ENCODE measurements at regions not wholly inside any gene's neighbourhood (a gene's known extent, or its start where the extent isn't known, plus 50 kb on each side); places are given as distances from the start of the nearest gene placed in this dataset.
"Not testable (repeated sequence)": the region's sequence is repeated elsewhere in the genome, so short reads cannot be mapped to it uniquely, and the experiment has no call there.

DNA sequence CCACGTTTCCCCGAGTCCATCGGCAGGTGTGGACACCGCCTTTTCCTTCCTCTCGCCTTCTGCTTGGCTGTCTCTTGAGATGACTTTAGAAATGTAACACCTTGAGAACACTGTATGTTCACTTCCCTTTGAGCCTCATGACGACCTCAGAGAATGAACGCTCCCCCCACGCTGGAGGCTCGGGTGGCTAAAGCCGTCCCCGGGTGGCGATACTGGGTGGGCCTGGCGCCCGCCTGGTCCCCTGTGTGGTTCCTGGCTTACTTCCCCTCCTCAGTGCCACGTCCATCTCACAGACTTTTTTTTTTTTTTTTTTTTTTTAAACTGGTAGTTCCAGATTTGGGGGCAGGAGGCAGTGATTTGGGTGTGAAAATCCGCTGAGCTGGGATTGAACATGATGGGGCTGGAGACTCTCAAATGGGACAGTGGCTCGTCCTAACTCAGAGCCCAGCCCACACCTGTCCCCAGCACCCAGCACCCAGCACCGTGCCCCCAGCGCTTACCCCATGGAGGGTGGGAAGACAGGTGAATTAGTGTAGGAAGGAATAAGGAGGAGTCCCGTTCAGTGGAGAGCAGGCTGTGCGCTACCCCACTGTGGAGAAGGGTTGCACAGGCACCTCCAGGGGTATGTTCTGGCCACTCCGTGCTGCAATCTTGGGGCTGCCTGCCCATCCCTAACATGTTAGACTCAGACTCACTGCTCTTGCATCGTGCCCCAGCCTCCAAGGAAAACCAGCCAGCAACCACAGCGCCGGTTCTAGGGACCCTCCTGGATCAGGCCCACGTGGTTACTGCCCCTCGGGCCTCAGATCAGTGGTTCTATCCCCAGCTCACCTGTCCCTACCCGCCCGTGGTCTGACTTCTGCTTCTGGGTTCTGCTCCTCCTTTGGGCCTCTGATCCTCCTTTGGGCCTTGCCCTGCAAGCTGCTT is 174.0 kb downstream of the ASB1 start:
- DNase-seq: no peak
- H3K9me3 ChIP-seq: peaks cover 7% of the 10 kb centered on the region
- no peaks in the 10 kb centered on the region for H3K36me3 ChIP-seq
- no peak overlapping the region for H3K4me3 ChIP-seq
- H3K27me3 ChIP-seq: no peaks in the 10 kb centered on the region

DNA sequence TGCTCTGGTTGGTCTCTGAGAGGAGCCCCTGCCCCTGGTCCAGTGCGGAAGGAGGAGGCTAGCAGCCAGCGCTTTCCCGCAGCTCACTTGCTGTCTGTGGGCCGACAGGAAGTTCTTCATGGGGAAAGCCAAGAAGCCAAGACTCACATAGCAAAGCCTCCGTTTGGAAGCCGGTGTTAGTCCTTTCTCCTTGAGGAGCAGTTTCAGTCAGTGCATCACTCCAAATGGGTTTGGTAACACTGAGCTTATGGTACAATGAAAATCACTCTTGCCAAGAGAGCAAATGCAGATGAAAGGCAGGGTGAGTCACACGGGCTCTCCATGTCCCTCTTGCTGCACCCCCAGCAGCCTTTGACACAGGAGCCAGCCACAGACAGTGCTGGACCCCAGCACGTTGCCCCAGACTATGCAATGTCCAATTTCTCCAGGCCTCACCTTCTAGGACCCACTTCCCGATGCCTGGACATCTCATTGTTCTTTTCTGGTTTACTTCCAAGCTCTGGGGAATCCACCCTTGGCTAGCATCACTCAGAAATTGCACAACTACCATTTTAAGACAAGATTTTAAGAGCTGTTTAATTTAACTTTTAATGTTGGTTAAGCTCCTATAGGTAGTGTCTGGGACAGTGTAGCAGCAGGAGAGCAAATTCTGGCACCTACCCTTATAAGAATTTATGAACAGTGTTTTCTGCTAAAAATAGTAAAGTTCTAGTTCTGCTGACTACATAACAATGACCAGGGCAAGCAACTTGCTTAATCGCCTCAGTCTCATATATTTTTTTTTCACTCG is 174.9 kb downstream of the ASB1 start:
- no peak overlapping the region for H3K4me3 ChIP-seq
- DNase-seq: peak; percentile 65
- H3K9me3 ChIP-seq: peaks cover 7% of the 10 kb centered on the region
- no peaks in the 10 kb centered on the region for H3K36me3 ChIP-seq
- H3K27me3 ChIP-seq: no peaks in the 10 kb centered on the region

DNA sequence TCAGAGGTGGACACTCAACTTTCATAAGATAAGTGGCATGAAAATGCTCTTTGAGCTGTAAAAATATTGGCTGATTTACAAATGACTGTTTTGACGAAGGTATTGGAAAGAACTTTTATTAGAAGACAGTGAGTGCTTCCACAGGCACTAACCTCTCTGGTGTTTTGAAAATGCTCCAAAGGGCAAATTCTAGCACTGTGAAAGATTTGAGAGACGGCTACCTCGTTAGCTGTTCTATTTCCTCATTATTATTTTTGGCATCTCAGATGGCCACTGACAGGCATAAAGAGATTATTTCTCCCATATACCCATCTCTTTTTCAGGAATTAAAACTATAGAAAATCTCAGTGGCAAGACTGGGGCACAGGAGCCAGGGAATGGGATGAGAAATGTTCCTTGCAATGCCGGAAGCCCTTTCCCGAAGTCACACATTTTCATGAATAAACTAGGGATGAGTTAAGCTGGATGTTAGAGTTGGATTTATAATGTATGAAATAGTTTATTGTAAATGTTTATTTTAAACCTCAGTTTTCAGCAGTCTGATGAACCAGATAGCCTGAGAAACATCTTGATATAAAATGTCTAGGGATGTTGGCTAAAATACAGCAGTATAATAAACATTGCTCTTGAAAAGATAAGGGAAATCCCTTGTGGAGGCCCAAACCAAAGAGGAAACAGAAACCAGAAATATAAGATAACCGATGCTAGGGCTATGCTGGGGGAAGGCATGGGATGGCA is 175.7 kb downstream of the ASB1 start:
- Histone ChIP-seq H3K27me3 (no peaks in the 10 kb centered on the region), H3K9me3 (peaks cover 7% of the 10 kb centered on the region), H3K36me3 (no peaks in the 10 kb centered on the region), H3K4me3 (no peak overlapping the region)
- no peak for DNase-seq

DNA sequence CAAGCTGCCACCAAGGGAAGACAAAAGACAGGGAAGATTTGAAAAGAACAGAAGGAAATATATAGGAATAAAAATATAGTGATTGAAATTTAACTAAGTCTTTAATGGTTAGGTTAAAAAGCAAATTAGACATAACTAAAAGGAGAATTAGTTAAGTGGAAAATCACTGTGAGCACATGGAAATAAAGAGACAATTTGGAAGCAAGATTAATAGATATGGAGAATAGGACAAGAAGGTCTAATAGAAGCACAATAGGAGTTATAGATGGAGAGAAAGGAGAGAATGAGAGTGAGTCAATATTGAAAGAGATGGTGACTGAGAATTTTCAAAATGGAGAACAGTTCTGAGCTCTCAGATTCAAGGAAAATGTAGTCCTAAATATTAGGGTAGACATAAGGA is 176.9 kb downstream of the ASB1 start:
- no peak for DNase-seq
- Histone ChIP-seq H3K36me3 (no peaks in the 10 kb centered on the region), H3K9me3 (peaks cover 11% of the 10 kb centered on the region), H3K4me3 (no peak overlapping the region), H3K27me3 (no peaks in the 10 kb centered on the region)

DNA sequence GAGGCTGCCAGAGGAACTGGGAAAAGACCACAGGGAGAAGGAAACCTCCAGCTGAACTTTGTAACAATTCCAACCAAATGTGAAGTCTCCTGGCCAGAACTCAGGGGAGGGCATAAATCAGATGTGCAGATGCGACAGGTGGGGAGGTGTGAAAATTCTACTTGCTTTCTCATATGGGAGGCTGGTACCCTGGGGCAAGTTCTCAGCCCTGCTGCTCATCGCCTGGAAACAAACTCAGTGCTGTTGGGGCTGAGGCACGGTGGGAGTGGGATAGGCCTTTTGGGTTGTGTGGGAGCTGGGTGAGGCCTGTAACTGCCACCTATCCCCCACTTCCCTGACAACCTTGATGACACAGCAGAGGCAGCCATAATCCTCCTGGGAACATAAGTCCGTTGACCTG is 179.6 kb downstream of the ASB1 start:
- Histone ChIP-seq H3K36me3 (no peaks in the 10 kb centered on the region), H3K9me3 (peaks cover 11% of the 10 kb centered on the region), H3K4me3 (no peak overlapping the region), H3K27me3 (no peaks in the 10 kb centered on the region; the same call in 1 of the 2 replicates)
- no peak for DNase-seq

DNA sequence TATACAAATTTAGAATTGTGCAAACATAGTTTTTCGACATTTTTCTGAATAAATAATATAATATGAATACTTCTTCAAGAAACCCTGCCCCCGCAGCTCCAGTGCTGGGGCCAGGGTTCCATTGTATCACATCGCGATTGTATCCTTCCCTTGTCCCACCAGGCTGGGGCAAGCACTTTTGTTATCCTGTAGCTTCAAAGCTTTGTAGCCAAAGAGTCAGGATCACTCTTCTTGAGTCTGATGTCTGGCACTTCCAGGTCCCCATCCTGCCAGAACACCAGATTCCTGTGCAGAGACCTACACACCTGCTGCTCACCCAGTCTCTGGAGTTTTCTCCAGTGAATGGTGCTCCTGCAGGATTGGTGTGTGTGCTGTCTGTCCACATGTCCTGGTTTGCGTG is 186.9 kb downstream of the ASB1 start:
- Histone ChIP-seq H3K9me3 (no peaks in the 10 kb centered on the region), H3K27me3 (no peaks in the 10 kb centered on the region; the same call in 1 of the 2 replicates), H3K4me3 (no peak overlapping the region), H3K36me3 (no peaks in the 10 kb centered on the region)
- no peak for DNase-seq

DNA sequence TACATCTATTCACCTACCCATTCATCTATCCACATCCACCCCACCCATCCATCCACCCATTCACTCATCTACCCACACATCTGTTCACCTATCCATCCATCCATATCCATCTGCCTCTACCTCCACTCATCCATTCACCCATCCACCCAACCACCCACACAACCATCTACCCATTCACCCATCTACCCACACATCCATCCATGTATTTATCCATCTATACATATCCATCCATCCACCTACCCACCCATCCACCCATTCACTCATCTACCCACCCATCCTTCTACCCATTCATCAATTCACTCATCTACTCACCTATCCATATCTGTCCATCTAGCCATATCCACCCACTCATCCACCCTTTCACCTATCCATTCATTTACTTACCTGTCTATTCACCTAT is 187.6 kb downstream of the ASB1 start:
- Histone ChIP-seq H3K36me3 (no peaks in the 10 kb centered on the region), H3K27me3 (no peaks in the 10 kb centered on the region), H3K9me3 (no peaks in the 10 kb centered on the region), H3K4me3 (no peak overlapping the region)
- no peak for DNase-seq

DNA sequence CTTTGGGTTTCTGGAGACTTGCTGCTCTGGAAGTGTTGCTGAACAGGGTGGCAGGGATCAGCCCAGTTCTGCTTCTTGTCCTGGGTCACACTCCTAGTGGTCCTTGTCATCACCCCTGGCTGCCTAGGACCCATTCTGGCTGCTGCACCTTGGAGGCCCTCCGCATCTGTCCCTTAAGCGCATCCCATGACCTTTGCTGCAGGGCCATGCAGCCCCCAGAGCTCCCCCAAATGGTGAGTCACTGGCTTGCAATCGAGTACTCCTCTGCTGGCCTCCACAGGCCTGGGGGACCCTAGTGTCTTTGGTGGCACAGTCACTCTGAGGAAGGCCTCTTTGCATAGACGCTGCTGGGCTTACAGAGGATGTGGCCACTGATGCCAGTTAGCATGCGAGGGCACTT is 188.5 kb downstream of the ASB1 start:
- Histone ChIP-seq H3K27me3 (no peaks in the 10 kb centered on the region), H3K4me3 (no peak overlapping the region), H3K36me3 (no peaks in the 10 kb centered on the region), H3K9me3 (no peaks in the 10 kb centered on the region)
- no peak for DNase-seq

DNA sequence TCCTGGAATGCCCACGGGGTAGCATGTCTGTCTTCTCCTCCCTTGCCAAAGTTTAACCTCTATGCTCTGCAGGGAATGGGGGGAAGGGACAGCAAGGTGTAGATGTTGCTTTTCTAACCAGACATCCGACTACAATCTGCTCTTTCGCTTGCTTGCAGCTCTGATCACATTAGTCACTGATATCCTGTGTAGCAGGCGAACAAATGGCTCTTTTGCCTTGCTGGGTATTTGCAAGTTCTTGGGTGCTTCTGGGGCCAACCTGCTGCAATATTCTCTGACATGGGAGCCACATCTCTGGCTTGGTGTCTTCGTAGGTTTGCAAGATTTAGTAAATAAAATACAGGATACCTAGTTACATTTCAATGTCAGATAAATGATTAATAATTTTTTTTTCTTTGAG is 190.0 kb downstream of the ASB1 start:
- Histone ChIP-seq H3K36me3 (no peaks in the 10 kb centered on the region), H3K9me3 (no peaks in the 10 kb centered on the region), H3K4me3 (no peak overlapping the region), H3K27me3 (no peaks in the 10 kb centered on the region)
- DNase-seq: no peak

DNA sequence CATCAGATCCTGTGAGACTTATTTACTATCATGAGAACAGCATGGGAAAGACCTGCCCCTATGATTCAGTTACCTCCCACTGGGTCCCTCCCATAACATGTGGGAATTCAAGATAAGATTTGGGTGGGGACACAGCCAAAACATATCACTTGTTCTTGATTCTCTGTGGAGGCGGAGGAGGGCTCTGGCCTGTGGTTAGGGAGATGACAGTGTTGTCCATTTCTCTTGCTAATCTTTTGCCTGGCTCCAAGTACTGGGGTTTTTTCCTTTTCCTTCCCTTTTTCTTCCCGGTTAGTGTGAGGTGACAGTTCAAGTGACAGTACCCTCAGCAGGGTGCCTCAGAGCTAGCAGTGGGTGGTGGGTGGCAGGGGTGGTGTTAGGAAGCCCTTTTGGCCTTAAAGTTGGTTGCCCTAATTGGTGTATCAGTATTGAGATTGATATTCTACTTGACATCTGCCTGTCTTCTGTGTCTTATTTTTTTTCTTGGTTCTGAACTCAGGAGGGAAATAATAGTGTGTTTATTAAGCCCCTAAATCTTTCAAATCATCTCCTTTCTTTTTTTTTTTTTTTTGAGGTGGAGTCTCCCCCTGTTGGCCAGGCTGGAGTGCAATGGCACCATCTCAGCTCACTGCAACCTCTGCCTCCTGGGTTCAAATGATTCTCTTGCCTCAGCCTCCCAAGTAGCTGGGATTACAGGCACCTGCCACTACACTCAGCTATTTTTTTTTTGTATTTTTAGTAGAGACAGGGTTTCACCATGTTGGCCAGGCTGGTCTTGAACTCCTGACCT is 192.0 kb downstream of the ASB1 start:
- not testable (repeated sequence) for H3K36me3 ChIP-seq, H3K27me3 ChIP-seq, DNase-seq, H3K4me3 ChIP-seq, H3K9me3 ChIP-seq

DNA sequence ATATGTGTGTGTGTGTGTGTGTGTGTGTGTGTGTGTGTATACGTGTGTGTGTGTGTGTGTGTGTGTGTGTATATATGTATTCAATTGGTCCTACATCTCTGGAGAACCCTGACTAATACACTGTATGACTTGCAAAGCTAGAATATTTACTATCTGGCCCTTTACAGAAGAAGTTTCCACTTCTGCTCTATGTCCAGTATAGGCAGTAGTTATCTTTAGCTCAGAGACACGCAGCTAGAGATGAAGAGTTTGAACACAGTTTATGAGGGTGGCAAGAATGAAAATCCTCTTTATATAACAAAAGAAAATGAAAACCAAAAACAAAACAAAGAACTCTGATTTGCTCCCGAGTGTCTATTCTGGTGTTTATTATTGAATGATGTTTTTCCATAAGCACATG is 201.2 kb downstream of the ASB1 start:
- no peaks in the 10 kb centered on the region for H3K36me3 ChIP-seq
- H3K4me3 ChIP-seq: no peak overlapping the region
- H3K9me3 ChIP-seq: no peaks in the 10 kb centered on the region
- H3K27me3 ChIP-seq: no peaks in the 10 kb centered on the region
- DNase-seq: no peak

DNA sequence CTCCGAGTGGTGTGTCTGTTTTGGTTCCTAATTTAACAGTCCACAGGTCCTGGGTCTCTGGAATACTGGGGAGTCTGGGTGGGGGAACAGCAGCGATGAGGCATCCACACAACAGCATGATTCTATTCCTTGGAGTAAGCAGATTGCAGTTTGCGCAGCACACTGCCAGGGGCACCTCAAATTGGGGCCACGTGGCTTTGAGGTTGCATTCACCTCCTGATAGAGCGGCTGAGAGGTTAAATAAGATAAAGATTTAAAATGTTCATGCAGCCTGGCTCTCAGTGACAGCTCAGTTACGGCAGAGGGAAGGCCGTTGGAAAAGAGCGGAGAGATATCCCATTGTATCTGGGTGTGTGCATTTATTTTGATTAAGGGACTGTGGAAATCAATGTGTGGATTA is 202.3 kb downstream of the ASB1 start:
- DNase-seq: no peak
- Histone ChIP-seq H3K9me3 (no peaks in the 10 kb centered on the region), H3K27me3 (no peaks in the 10 kb centered on the region), H3K36me3 (no peaks in the 10 kb centered on the region), H3K4me3 (no peak overlapping the region)

DNA sequence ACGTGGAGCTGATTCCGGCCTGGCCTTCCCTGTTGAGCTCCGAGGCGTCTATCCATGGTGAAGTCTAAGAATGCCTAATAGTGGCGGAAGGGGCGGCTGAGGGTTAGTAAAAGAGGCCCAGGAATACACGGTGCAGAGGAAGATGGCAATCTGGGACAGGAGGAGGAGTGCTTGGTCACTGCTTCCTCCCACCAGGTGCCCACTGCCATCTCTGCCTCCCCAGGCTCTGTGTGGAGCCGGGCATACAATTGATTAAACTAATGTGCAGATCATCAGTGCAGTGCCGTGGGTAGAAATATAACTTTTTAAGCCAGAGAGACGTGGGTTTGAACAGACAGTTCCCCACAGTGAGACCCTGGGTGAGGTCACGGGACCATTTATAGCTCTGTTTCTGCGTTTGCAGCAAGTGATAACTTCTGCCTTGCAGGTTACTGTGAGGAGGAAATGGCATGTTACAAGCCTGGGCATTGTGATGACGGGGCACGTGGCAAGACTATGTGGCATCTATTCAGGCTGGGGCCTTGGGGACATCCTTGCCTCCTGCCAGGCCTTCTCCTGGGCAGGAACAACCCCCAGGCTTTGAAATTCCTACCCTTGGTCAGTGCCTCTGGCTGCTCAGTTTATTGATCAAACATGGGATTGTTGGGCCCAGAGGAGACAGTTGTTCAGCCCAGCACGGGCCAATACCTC is 204.9 kb downstream of the ASB1 start:
- Histone ChIP-seq H3K36me3 (no peaks in the 10 kb centered on the region), H3K9me3 (no peaks in the 10 kb centered on the region), H3K27me3 (no peaks in the 10 kb centered on the region), H3K4me3 (no peak overlapping the region)
- DNase-seq: no peak

DNA sequence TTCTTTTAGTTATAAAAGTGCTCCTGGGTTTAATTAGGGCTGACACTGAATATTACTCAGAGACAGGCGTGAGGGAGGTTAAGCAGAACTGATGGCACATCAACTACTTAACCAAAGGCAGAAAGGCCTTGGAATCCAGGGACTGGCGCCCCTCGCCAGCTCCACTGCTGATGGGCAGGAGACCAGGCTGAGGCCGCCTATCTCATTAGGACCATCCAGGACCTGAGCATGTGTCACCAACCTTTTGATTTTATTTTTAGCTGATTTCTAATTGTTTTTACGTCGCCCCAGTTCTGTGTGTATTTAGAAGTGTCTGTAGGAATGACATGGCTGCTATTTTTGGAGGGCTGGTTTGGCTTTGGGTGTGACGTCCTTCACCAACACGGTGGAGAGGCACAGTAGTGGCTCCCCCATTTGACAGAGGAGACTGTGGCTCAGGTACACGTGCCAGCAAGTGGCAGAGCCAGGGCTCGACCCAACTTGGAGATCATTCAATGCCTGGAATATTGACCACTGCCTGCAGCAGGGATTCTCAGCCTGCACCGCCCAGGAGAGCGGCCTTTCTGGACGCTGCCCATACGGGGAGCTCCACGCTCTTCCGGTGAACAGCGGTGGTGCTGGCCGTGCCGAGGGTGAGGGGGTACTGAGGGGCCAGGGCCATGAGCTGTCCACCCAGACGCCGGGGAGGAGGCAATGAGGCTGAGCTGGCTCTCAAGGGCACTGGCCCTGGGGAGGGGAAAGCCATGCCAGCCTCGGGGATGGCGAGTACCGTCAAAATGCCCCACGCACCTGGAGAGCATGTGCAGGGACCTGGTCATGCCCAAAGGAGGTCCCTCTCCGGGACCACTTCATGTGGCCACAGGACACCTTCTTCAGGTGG is 205.7 kb downstream of the ASB1 start:
- Histone ChIP-seq H3K9me3 (no peaks in the 10 kb centered on the region), H3K4me3 (no peak overlapping the region), H3K27me3 (no peaks in the 10 kb centered on the region), H3K36me3 (no peaks in the 10 kb centered on the region)
- DNase-seq: no peak
